PC-9 (cell line): ENCODE measurements at regions not wholly inside any gene's neighbourhood (a gene's known extent, or its start where the extent isn't known, plus 50 kb on each side); places are given as distances from the start of the nearest gene placed in this dataset.

Experiments used
- BruUV-seq: library from RNA; stranded (reverse); fragments of 400-500 nt; replicated peaks from 2 replicates; lab custom pipeline; 2021; lab: Mats Ljungman, UMichigan
- CTCF ChIA-PET: fragments of 300-600 bp; sonication (Branson Sonifier 250); formaldehyde crosslinking; loops from one replicate; lab custom pipeline; 2022; ENCODE audit warnings: antibody characterized with exemption; lab: Charles Lee
- POLR2A ChIA-PET: fragments of 300-600 bp; sonication (Branson Sonifier 250); formaldehyde crosslinking; loops from one replicate; lab custom pipeline; 2022; ENCODE audit warnings: antibody characterized with exemption; ENCODE audit not compliant: unreplicated experiment; lab: Charles Lee
- DNase-seq, 2 experiments: peaks; one replicate each; pipeline versions ENCODE4 v3.0.0 to v3.0.0-alpha.2; 2015 to 2022; ENCODE audit warnings: mixed read lengths in 1 of 2
- H2AFZ ChIP-seq: fragments of 200-600 bp; sonication (generic); 2 replicates; pipeline ENCODE4 v1.8.1; 2017; ENCODE audit warnings: antibody characterized with exemption
- H3F3A ChIP-seq: fragments of 200-600 bp; sonication (generic); 2 replicates; pipeline ENCODE4 v1.8.1; 2017; ENCODE audit warnings: antibody characterized with exemption, mild to moderate bottlenecking, low read depth; ENCODE audit not compliant: insufficient read depth
- H3K27ac ChIP-seq: fragments of 200-600 bp; sonication (generic); 2 replicates; pipeline ENCODE4 v1.6.1; 2016; ENCODE audit warnings: mixed run types
- H3K27me3 ChIP-seq: fragments of 200-600 bp; sonication (generic); 2 replicates; pipeline ENCODE4 v1.6.1; 2016; ENCODE audit warnings: low read depth, mixed run types; ENCODE audit not compliant: insufficient read depth
- H3K36me3 ChIP-seq: fragments of 200-600 bp; sonication (generic); 2 replicates; pipeline ENCODE4 v1.6.1; 2016; ENCODE audit warnings: low read depth, mixed run types
- H3K4me1 ChIP-seq: fragments of 200-600 bp; sonication (generic); replicated peaks from 2 replicates; pipeline ENCODE4 v1.6.1; 2016; ENCODE audit warnings: mixed run types; ENCODE audit not compliant: insufficient read depth
- H3K4me2 ChIP-seq: fragments of 200-600 bp; sonication (generic); 2 replicates; pipeline ENCODE4 v1.6.1; 2017; ENCODE audit warnings: mixed run types
- H3K4me3 ChIP-seq: fragments of 200-600 bp; sonication (generic); 2 replicates; pipeline ENCODE4 v1.6.1; 2016; ENCODE audit warnings: mixed run types
- H3K79me2 ChIP-seq: fragments of 200-600 bp; sonication (generic); 2 replicates; pipeline ENCODE4 v1.6.1; 2017; ENCODE audit warnings: low read depth, mixed run types
- H3K9me2 ChIP-seq: fragments of 200-600 bp; sonication (generic); 2 replicates; pipeline ENCODE4 v1.8.1; 2017; ENCODE audit warnings: mild to moderate bottlenecking; ENCODE audit not compliant: insufficient read depth
- H3K9me3 ChIP-seq: fragments of 200-600 bp; sonication (generic); 2 replicates; pipeline ENCODE4 v1.8.1; 2016; ENCODE audit warnings: low read depth; ENCODE audit not compliant: insufficient read depth
- H4K20me1 ChIP-seq: fragments of 200-600 bp; sonication (generic); 2 replicates; pipeline ENCODE4 v1.8.1; 2017; ENCODE audit not compliant: insufficient read depth
- EZH2 ChIP-seq: fragments of 200-600 bp; sonication (generic); IDR thresholded peaks from 2 replicates; pipeline ENCODE4 v1.8.0; 2017; ENCODE audit warnings: antibody characterized with exemption, low read depth
- intact Hi-C: fragments of 100-400 bp; cut with micrococcal nuclease; formaldehyde crosslinking; loops from one replicate; pipeline ENCODE4 v1.10.0; 2022; ENCODE audit not compliant: unreplicated experiment
- TF ChIP-seq, protein P1 (sequence below): fragments of 200-600 bp; sonication (generic); conservative IDR thresholded peaks from 2 replicates; pipeline ENCODE4 v1.6.1; 2017; ENCODE audit warnings: mixed run types, antibody characterized with exemption, mild to moderate bottlenecking, moderate library complexity

DNA sequence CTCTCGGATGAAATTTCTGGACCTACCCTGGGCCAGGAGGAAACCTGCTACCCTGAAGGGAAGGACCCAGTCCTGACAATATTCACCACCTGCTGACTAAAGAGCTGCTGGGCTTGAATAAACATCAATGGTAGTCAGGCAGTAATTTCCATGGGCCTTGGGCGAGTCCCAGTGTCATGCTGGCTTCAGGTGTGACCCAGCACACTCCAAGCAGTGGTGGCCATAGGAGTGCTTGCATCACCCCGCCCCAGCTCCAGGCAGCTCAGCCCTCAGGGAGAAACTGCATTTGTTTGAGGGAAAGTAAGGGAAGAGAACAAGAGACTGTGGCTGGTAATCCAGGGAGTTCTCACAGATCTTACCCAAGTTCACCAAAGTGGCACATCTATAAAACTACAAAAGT is 261.8 kb upstream of the DCBLD2 start:
- no peak overlapping the region for H3K4me3 ChIP-seq
- no peaks in the 10 kb centered on the region; the same call in 1 of the 2 replicates for H3K9me2 ChIP-seq
- CTCF ChIA-PET: no interaction called here
- H4K20me1 ChIP-seq: no peaks in the 10 kb centered on the region
- POLR2A ChIA-PET: no interaction called here
- H3K36me3 ChIP-seq: no peaks in the 10 kb centered on the region
- DNase-seq: no peak
- peaks cover 18% of the 10 kb centered on the region; the same call in 1 of the 2 replicates for H3K9me3 ChIP-seq
- no TSS peak for BruUV-seq
- H3K79me2 ChIP-seq: no peaks in the 10 kb centered on the region
- H3K4me1 ChIP-seq: no peaks in the 10 kb centered on the region
- H2AFZ ChIP-seq: no peak overlapping the region
- TF ChIP-seq EZH2: no peak
- TF ChIP-seq, protein P1, sequence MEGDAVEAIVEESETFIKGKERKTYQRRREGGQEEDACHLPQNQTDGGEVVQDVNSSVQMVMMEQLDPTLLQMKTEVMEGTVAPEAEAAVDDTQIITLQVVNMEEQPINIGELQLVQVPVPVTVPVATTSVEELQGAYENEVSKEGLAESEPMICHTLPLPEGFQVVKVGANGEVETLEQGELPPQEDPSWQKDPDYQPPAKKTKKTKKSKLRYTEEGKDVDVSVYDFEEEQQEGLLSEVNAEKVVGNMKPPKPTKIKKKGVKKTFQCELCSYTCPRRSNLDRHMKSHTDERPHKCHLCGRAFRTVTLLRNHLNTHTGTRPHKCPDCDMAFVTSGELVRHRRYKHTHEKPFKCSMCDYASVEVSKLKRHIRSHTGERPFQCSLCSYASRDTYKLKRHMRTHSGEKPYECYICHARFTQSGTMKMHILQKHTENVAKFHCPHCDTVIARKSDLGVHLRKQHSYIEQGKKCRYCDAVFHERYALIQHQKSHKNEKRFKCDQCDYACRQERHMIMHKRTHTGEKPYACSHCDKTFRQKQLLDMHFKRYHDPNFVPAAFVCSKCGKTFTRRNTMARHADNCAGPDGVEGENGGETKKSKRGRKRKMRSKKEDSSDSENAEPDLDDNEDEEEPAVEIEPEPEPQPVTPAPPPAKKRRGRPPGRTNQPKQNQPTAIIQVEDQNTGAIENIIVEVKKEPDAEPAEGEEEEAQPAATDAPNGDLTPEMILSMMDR: no peak
- H3F3A ChIP-seq: no peaks in the 10 kb centered on the region
- no peak overlapping the region for H3K27ac ChIP-seq
- no peaks in the 10 kb centered on the region for H3K27me3 ChIP-seq
- H3K4me2 ChIP-seq: no peak overlapping the region
- intact Hi-C loops: no loop called here

- no TSS peak for BruUV-seq
Observed at GRCh38 chr3:99159220-99159762, 257.8 kb upstream of the DCBLD2 start.

DNA sequence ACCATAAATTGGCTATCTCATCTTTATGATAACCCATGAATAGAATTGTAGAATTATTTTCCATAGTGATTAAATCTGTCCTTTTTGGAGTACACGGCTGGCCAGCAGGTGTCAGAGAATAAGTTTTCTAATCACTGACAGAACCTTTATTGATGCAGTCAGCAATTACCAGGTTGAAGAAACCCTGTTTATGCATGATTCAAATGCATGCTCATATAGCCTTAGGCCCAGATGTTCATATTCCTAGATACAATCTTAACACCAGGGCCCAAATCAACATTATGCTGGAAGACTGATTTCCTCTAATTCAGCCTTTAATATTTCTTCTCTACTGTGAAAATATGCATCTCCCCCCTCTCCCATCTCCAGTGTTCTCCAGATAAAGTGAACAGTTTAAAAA is 243.5 kb upstream of the DCBLD2 start:
- intact Hi-C loops: no loop called here
- H3F3A ChIP-seq: no peaks in the 10 kb centered on the region
- H4K20me1 ChIP-seq: no peaks in the 10 kb centered on the region
- no peak overlapping the region for H3K27ac ChIP-seq
- DNase-seq: no peak
- no TSS peak for BruUV-seq
- ChIA-PET POLR2A (no interaction called here), CTCF (no interaction called here)
- no peaks in the 10 kb centered on the region for H3K9me2 ChIP-seq
- H3K9me3 ChIP-seq: peaks cover 4% of the 10 kb centered on the region; the same call in 1 of the 2 replicates
- H3K27me3 ChIP-seq: no peaks in the 10 kb centered on the region
- no peaks in the 10 kb centered on the region for H3K4me1 ChIP-seq
- no peaks in the 10 kb centered on the region for H3K36me3 ChIP-seq
- H2AFZ ChIP-seq: no peak overlapping the region
- H3K79me2 ChIP-seq: no peaks in the 10 kb centered on the region
- no peak overlapping the region for H3K4me3 ChIP-seq
- no peak overlapping the region for H3K4me2 ChIP-seq
- no peak for TF ChIP-seq EZH2
- TF ChIP-seq, protein P1: no peak

More at GRCh38 chr3:99159220-99159762, 257.8 kb upstream of the DCBLD2 start:
- Histone ChIP-seq H3K4me2 (no peak overlapping the region), H3K9me3 (peaks cover 20% of the 10 kb centered on the region; the same call in 1 of the 2 replicates), H4K20me1 (no peaks in the 10 kb centered on the region), H3K27ac (no peak overlapping the region), H2AFZ (no peak overlapping the region), H3K9me2 (no peaks in the 10 kb centered on the region), H3F3A (no peaks in the 10 kb centered on the region), H3K79me2 (no peaks in the 10 kb centered on the region), H3K4me1 (no peaks in the 10 kb centered on the region), H3K4me3 (no peak overlapping the region), H3K36me3 (no peaks in the 10 kb centered on the region), H3K27me3 (no peaks in the 10 kb centered on the region)
- no peak for DNase-seq
- CTCF ChIA-PET: no interaction called here
- intact Hi-C loops: no loop called here
- TF ChIP-seq, protein P1: no peak
- TF ChIP-seq EZH2: no peak
- POLR2A ChIA-PET: no interaction called here
